ENCODE measurements at regions not wholly inside any gene's neighbourhood (a gene's known extent, or its start where the extent isn't known, plus 50 kb on each side); places are given as distances from the start of the nearest gene placed in this dataset.

DNA sequence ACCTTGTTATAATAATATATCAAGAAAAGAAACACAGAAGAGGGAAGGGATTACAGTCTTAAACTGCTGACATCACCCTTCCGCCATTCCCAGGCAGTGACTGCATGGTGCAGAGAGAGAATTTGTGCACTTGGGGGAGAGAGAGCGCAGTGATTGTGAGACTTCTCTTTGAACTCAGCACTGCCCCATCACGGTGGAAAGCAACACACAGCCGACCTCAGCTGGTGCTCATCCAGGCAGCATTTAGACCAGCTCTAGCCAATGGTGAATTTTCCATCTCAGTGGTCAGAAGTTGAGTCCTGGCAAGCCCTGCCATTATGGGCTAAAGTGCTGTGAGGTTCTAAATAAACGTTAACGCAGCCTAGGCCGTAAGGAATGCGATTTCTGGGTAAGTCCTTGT is 1681.5 kb downstream of the EFNB2 start:
- no peaks in the 10 kb centered on the region for H3K36me3 ChIP-seq (ENCODE audit: low read depth)
- intact Hi-C loops (cut with DNase I, micrococcal nuclease) = loop anchor here in 1 of 2 donors (5.0 kb wide), 1 partner anchor 547 kb away; no protein-coding TSS in a partner anchor
- H3K4me1 ChIP-seq (ENCODE audit: low read depth) = no peaks in the 10 kb centered on the region
- DNase-seq = no peak
- no peak for TF ChIP-seq CTCF (IDR thresholded peaks at IDR 0.05)
- no peaks in the 10 kb centered on the region for H3K9me3 ChIP-seq
- H3K4me3 ChIP-seq = no peak overlapping the region
- no peak for ATAC-seq

- ATAC-seq = no peak
- no peak for DNase-seq
- H3K9me3 ChIP-seq = no peaks in the 10 kb centered on the region
- intact Hi-C loops (cut with DNase I, micrococcal nuclease) = no loop called here
- no peaks in the 10 kb centered on the region for H3K4me1 ChIP-seq (ENCODE audit: low read depth)
- TF ChIP-seq CTCF (IDR thresholded peaks at IDR 0.05) = no peak
- no peaks in the 10 kb centered on the region for H3K36me3 ChIP-seq (ENCODE audit: low read depth)
- H3K4me3 ChIP-seq = no peak overlapping the region
Observed at GRCh38 chr13:104847922-104848321, 1687.5 kb downstream of the EFNB2 start.

- no peak for DNase-seq
- Histone ChIP-seq H3K9me3 (no peaks in the 10 kb centered on the region), H3K4me1 (ENCODE audit: low read depth) (no peaks in the 10 kb centered on the region), H3K4me3 (no peak overlapping the region), H3K36me3 (ENCODE audit: low read depth) (no peaks in the 10 kb centered on the region)
- TF ChIP-seq CTCF (IDR thresholded peaks at IDR 0.05) = no peak
- intact Hi-C loops (cut with DNase I, micrococcal nuclease) = no loop called here
- no peak for ATAC-seq
Observed at GRCh38 chr13:104843401-104843800, 1692.1 kb downstream of the EFNB2 start.

DNA sequence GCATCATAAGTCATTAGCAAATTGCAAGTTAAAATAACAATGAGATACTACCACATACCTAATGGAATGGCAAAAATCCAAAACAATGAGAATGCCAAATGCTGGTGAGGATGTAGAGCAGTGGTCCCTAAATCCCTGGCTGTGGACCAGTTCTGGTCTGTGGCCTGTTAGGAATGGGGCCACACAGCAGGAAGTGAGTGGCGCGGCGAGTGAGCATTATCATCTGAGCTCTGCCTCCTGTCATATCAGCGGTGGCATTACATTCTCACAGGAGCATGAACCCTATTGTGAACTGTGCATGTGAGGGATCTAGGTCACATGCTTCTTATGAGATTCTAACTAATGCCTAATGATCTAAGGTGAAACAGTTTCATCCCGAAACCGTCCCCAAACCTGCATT is 1694.4 kb downstream of the EFNB2 start:
- TF ChIP-seq CTCF (IDR thresholded peaks at IDR 0.05) = no peak

GRCh38 chr13:104837756-104838155 is 1697.7 kb downstream of the EFNB2 start:
- intact Hi-C loops (cut with DNase I, micrococcal nuclease) = no loop called here
- no peak for TF ChIP-seq CTCF (IDR thresholded peaks at IDR 0.05)
- H3K4me3 ChIP-seq = no peak overlapping the region
- DNase-seq (no peak), ATAC-seq (no peak)
- H3K4me1 ChIP-seq (ENCODE audit: low read depth) = no peaks in the 10 kb centered on the region
- H3K9me3 ChIP-seq = no peaks in the 10 kb centered on the region
- H3K36me3 ChIP-seq (ENCODE audit: low read depth) = no peaks in the 10 kb centered on the region

More for the DNA sequence above, 1694.4 kb downstream of the EFNB2 start:
- no peaks in the 10 kb centered on the region for H3K36me3 ChIP-seq (ENCODE audit: low read depth)
- no peak overlapping the region for H3K4me3 ChIP-seq
- H3K9me3 ChIP-seq = no peaks in the 10 kb centered on the region
- intact Hi-C loops (cut with DNase I, micrococcal nuclease) = no loop called here
- DNase-seq = no peak
- ATAC-seq = no peak
- H3K4me1 ChIP-seq (ENCODE audit: low read depth) = no peaks in the 10 kb centered on the region

DNA sequence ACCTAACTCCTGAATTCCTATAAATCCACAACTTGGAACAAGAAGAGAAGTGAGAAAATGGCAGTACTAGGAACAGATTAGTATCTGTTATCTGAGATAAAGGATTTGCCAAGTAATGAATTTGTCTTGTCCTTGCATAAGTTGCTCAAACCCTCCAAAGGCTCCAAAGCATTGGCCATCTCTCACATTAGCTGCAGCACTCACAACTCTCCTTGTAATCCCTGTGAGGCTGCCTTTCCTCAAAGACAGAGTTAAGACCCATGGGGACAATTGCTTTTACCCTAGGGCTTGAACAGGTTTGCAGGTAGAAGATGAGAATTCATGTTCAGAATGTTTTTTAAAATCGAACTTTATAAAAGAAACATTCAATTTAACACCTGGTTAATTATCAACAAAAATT is 1702.2 kb downstream of the EFNB2 start:
- no peaks in the 10 kb centered on the region for H3K4me1 ChIP-seq (ENCODE audit: low read depth)
- intact Hi-C loops (cut with DNase I, micrococcal nuclease) = no loop called here
- DNase-seq = no peak
- H3K36me3 ChIP-seq (ENCODE audit: low read depth) = no peaks in the 10 kb centered on the region
- ATAC-seq = no peak
- H3K9me3 ChIP-seq = no peaks in the 10 kb centered on the region
- H3K4me3 ChIP-seq = no peak overlapping the region
- TF ChIP-seq CTCF (IDR thresholded peaks at IDR 0.05) = no peak
